NCI-H1092 (cell line): ENCODE measurements at regions not wholly inside any gene's neighbourhood (a gene's known extent, or its start where the extent isn't known, plus 50 kb on each side); places are given as distances from the start of the nearest gene placed in this dataset.

ENCODE experiments used
- DNase-seq: peaks from one replicate; lab custom pipeline; 2025; lab: John Stamatoyannopoulos, UW

DNA sequence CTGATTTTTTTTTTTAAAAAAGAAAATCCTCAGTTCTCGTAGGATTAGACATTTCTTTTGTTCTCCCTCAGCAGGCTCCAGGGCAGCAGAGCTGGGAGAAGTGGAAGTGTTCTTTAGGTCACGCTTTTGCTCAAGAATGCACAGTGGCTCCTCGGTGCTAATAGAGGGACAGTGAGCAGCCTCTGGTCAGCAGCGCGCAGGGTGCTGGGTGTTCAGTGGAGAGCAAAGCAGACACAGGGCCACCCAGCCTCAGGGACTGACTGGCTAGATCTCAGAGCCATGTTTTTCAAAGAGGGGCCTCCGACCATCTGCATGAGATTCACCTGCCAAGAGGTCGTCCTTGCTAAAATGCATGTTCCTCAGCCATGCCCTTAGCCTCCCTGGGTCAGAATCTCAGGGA lies 218.8 kb downstream of the HAUS1 start:
- DNase-seq: no peak

GRCh38 chr18:46324087-46324955 lies 220.1 kb downstream of the HAUS1 start:
- no peak for DNase-seq

GRCh38 chr18:46325895-46326294 lies 221.7 kb downstream of the HAUS1 start:
- no peak for DNase-seq

DNA sequence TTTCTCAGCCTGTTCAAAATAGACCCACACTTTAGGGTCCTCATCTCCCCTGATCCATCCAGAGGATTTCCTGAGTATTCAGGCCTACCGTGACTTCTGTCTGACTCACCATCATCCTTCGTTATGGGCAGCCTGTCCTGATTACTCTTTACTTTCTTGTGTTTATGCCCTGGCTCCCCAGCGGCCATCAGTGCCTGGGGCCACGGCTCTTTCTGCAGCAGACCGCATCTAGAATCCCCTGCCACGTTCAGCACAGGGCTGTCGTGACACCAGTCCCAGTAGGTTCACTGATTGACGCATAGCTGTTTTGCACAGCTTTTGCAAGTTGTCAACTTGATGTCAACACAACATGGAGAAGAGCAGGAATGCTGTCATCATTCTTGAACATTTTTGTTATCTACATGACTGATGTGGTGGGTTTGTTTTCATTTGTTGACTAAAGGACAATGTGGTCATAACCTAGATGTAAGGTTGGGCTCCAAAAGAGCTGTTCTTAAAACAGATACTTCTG lies 225.6 kb downstream of the HAUS1 start:
- DNase-seq: no peak

GRCh38 chr18:46331316-46331715 lies 227.1 kb downstream of the HAUS1 start:
- no peak for DNase-seq

DNA sequence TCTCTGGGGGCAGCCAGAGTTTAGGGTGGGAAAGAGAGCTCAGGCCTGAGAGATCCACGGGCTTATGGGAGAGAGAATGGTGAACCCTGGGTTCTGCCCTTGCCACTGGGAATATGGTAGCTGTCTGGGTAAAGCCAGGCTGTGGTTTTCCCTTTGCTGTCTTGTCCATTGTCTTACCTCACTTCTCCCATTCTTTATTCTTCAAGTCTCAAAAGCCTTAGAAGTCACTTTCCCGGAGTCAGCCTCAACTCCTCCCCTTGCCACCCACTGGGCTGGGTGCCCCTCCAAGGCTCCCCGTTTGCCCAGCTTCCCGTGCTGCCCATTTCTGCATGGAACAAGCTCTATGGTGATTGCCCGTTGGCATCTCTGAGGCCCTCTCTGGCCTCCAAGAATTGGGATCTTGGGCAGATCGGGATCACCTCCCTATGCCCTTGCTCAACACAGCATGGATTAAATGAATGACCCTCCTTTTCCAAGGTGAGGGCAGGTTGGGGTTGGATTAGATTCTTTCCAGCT lies 228.2 kb downstream of the HAUS1 start:
- DNase-seq: no peak

DNA sequence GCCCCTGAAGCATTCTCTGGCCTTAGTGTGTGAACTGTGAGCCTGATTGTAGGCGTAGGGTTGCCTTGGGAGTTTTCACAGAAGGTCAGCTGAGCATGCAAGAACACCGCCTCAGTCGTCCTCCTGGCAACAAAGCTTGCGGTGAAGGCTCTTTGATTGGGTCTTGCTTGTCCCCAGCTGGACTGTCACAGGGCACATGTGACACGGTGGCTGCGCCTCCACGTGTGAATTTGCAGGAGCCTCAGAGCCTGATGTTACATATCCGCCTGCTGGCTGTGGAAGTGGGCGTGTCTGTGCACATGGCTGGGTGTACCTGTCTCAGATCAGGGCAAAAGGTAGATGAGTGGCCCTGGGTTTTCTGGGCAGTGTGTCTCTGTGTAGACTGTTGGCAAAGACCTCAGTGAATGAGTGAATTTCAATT lies 228.7 kb downstream of the HAUS1 start:
- no peak for DNase-seq

- DNase-seq: peak; percentile 75
These were observed 229.4 kb downstream of the HAUS1 start for GRCh38 chr18:46333431-46334135.

DNA sequence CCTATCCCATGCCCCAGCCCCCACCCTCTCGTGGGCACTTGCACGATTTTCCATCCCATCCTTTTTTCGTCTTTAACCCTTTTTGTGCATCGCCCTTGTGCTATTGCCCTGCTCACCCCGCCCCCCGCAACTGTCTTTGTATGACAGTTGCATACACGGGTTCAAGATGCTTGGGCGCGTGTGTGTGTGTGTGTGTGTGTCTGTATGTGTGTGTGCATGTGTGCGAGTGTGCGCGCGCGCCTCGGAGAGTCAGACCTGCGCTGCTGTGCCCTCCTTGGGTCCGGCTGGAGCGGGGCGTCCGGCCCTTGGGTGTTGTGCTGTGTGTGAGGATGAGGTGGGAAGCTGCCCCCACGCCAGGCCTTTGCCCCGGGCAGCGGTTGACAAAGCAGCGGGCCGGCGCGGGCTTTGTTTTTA lies 230.7 kb downstream of the HAUS1 start:
- DNase-seq: peak; percentile 30

DNA sequence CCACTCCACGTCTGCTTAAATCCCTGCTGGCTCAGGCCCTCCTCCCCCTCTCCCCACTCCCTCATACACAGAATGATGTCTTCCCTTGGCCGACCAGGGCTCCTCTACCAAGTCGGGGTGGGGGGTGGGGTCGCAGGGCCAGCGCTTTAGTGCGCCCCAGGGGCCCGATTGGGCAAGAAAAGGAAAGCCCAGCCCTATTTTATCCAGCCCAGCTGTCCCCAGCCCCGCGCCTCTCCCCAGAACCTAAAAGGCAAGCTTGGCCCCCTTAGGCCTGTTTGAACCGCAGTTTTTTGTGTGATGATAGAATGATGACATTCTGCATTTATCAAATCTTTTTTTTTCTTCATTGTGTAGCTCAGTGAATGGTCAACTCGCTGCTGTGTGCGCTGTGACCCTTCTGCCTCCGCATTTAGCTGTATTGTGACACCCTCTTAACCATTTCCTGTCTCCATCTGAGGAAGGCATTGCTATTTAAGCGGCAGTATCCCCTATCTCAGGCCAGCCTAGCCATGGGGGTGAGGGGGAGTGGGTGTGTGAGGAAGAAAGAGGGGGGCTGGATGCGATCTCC lies 231.4 kb downstream of the HAUS1 start:
- DNase-seq: peak; percentile 39

GRCh38 chr18:46336278-46337111 lies 232.3 kb downstream of the HAUS1 start:
- no peak for DNase-seq

- DNase-seq: peak; percentile 35
These were observed 233.1 kb downstream of the HAUS1 start for GRCh38 chr18:46337271-46337670.

GRCh38 chr18:46338205-46338604 lies 234.0 kb downstream of the HAUS1 start:
- peak; percentile 70 for DNase-seq

DNA sequence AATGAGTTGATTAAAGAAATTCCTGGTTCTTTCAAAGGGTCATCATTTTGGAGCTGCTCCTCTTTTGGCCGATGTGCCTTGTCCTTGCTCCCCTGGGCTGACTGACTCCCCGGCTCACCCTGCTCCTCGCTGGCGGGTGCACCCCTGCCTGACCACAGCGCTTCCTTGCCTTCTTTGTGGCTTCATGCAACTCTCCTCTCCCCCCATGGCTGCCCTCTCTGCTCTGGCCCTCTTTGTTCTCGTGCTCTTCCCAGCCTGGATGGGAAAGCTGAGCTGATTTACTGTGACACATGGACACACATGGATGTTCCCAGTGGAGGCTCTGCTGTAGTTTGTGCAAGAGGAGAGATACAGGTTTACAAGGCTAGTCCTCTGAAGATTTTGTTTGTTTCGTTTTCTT lies 234.6 kb downstream of the HAUS1 start:
- peak; percentile 41 for DNase-seq

DNA sequence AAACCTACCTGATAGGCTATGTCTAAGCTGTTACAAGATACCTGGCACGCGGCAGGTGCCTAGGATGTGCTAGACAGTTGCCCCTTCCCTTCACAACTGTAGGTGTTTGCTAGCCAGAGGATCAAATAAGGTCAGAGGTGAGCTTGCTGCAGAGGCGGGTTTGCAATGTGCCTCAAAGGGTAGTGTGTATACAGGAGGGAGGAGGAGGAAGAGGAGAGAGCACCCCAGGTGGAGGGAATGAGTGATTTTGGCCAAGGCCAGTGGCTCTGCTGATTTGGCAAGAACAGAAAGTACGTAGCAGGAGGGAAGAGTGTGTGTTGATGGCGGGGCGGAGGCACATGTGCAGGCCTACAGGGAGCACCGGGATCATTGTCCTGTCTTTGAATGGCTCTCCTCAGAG lies 236.5 kb downstream of the HAUS1 start:
- DNase-seq: no peak

- no peak for DNase-seq
These were observed 237.9 kb downstream of the HAUS1 start for GRCh38 chr18:46341986-46342525.

DNA sequence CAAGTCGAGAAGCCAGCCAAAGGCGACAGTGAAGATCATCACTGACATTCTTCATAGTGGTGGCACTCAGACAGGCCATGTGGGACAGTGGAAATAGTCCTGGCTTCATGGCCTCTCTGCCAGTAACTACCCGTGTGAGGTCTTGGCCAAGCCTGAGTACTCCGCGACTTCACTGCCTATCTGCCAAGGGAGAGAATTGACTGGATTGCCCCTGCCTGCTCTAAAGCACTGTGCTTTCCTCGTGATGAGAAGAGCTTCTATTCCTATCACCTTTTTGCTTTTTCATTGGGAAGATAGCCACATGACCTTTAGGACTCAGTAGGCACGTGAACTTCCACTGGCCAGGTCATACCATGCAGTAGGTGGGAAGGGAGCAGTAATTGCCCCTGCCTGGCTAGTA lies 239.3 kb downstream of the HAUS1 start:
- no peak for DNase-seq

- no peak for DNase-seq
These were observed 239.8 kb downstream of the HAUS1 start for GRCh38 chr18:46343931-46344372.

GRCh38 chr18:46344416-46345180 lies 240.4 kb downstream of the HAUS1 start:
- no peak for DNase-seq

DNA sequence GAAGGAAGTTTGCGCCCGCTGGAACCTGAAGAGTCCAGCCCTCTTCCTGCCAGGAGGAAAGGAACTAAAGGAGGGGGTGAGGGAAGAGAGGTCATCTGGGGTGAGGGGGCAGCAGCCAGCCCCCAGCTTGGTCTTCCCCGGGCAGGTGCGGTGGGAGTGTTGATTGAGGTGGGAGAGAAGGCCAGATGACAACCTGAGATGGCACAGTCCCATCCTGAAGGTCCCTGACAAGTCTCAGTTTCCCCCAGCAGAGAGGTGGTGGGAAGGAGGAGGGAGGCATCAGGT lies 240.9 kb downstream of the HAUS1 start:
- no peak for DNase-seq

DNA sequence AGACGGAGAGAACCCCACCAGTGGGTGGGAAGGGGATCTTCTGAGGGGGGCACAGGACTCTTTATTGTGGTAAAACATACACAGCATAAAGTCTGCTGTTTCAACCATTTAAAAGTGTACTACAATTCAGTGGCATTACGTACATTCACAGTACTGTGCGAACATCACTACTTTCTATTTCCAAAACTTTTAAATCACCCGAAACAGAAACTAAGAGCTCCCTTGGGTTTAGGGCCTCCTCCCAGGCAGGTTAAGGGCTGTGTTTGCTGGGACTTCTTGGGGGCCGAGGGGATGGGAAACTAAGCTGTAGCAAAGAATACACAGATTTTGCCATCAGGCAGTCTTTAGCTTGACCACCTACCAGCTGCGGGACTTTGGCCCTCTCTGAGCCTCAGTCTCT lies 242.0 kb downstream of the HAUS1 start:
- no peak for DNase-seq
